NCI-H2171 treated with DMSO at 0.1 percent for 48 hours (cell line): ENCODE measurements at regions not wholly inside any gene's neighbourhood (a gene's known extent, or its start where the extent isn't known, plus 50 kb on each side); places are given as distances from the start of the nearest gene placed in this dataset.

Experiments
- DNase-seq: peaks from one replicate; lab custom pipeline; 2025; lab: John Stamatoyannopoulos, UW

DNA sequence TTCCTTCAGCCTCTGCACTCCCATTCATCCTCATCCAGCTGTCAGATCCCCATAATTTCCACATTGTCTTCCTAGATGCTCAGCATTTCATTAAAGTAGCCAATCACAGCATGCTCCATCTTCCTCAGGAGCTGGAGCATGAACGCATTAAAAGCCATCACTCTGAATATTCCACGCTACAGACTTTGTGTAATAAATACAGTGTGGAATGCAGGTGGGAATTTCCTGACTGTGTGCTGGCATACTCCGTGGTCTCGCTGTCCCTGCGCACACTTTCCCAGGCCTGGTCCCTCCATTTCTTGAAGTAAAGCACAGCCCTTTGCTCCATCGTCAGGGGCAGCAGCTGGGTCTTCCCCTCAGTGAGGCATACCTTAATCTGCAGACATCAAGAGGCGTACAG, 123.7 kb upstream of the NCK2 start:
- no peak for DNase-seq

GRCh38 chr2:105618351-105618659, 126.4 kb upstream of the NCK2 start:
- no peak for DNase-seq

GRCh38 chr2:105617631-105618350, 126.9 kb upstream of the NCK2 start:
- no peak for DNase-seq

DNA sequence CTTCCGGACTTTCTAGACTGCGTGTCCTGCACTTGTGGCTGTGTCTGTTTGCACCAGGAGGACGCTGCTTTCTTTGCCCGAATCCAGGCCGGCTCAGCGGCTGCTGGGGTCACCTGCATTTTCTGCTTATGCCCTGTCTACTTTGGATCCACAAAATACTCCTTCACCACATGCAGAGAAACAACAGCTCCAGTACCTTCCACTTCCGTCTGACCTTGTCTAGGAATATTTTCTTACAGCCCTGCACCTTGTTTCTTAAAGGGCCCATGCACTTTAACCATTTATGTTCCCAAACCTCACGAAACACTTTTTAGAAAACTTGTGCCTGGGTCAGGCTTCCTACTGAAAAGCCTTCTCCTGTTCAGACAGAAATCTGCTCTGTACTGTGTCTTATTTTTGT, 129.4 kb upstream of the NCK2 start:
- DNase-seq, result no peak

- DNase-seq, result no peak
Measured at GRCh38 chr2:105611811-105612424, 132.8 kb upstream of the NCK2 start.

DNA sequence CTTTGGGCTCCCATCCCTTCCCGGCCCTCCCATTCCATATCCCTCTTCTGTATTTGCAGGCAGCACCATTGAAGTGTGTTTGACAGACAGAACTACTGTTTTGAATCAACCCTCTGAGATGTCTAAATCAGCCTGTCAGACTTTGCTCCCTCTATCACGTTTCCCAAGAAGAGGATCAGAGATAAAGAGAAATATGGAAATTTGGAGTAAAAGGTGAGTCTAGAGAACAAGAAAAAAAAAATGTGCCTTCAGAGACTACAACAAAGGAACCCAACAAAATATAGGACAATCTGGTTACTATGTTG, 133.4 kb upstream of the NCK2 start:
- DNase-seq, result no peak

DNA sequence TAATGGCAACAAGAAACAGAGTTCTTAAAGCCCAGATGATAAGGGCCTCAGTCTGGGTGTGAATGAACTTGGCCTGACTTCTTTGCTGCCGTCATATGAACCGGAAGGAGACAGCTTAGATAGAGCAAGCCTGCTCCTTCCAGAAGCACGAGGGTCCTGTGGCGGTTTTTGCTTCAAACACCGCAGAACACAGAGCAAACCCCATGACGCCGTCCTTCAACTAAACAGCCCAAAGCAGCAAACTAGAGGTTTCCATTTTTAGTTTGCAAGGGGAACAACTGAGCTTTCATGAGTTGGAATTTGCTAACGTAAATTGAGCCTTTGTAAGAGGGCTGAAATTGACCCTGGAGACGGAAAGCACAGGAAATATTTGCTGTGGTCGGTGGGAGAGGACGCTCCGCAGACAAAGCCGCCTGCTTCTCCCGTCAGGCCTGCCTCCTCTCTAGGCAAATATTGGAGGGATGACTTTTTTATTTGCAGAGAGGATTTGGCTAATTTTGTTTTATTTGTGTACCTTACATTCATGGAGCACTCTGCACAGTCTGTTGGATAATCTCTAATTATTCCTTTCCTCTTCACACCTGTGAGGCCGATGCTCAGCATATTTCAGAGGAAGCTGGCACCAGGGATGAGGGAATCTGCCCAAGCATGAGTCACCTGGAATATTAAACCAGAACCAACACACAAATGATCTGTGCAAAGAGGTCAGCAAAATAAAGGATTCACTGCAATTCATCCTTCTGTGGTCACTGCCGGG, 134.0 kb upstream of the NCK2 start:
- DNase-seq, result no peak

DNA sequence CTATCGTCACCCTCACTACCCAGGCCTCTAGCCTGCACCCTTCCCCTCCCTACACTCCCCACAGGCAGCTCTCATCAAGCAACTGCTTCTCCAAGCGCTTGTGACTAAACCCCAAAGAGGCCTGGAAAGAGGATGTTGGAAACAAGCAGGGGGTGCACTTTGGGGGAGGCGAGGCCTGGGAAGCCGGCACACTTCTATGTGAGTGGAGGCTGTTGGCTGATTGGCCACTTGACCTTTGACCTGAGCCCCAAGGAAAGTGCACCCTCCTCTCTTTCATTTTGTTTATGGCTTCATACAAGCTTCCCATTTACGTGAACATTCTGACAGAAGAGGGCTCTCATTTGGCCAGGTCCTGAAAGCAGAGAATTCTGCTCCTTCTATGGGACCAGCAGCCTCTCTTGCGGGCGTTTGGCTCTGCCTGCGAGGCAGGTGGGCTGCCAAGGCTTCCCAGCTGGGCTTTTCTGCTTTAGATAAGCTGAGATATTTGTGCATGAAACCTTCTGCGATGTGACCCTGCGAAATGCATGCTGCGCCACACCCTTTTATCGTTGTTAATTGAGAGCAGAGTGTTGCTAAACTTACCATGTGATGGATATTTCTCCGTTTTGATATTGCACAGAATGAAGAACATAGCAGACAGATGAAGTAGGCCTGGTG, 134.8 kb upstream of the NCK2 start:
- no peak for DNase-seq

- no peak for DNase-seq
Measured at GRCh38 chr2:105607920-105608504, 136.7 kb upstream of the NCK2 start.

DNA sequence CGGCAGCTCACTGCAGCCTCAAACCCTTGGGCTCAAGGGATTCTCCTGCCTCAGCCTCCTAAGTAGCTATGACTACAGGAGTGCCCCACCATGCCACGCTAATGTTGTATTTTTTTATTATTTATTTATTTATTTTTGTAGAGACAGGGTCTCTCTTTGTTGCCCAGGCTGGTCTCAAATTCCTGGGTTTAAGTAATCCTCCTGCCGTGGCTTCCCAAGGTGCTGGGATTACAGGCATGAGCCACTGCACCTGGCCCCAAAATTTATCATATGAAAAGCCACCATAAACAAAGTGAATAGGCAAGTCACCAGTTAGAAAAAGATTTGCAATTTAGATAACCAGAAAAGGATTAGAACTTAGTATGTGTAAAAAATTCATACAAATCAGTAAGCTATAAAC, 138.6 kb upstream of the NCK2 start:
- no peak for DNase-seq

GRCh38 chr2:105604938-105605337, 139.8 kb upstream of the NCK2 start:
- DNase-seq, result no peak

DNA sequence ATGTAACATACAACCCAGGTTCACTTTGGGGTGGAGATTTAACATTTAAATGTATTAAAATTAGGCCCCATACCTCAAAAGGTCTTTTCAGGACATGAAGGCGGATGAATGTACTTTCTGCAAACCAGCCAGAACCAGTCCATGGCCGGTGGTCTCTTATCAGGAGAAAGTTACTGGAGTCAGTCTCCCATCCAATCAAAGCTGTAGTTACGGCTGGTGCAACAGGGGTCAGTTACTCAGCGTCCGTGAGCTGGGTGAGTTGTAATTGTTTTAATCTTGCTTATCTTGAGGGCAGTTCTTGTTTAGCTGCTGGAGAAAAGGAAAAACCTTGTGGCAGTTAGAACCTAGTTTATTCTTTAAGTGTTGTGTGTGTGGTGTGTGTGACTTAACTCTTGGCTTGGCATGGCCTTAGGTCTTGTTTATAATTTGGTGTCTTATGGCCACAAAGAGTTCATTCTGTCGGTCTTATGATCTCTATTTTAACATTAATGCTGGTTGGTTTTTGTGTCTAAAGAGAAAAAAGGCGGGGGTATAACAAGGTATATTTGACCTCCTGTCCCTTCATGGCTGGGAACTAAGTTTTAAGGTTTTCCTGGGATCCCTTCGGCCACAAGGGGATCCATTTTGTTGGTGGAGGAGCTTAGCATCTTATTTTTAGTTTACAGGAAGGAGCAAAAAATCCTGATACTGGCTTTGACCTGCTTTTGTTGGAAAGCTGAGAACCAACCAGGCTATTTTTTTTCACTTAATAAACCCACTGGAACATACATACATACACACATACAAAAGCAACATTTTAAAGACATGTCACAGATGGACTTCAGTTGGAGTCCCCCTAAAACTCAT, 143.5 kb upstream of the NCK2 start:
- no peak for DNase-seq

DNA sequence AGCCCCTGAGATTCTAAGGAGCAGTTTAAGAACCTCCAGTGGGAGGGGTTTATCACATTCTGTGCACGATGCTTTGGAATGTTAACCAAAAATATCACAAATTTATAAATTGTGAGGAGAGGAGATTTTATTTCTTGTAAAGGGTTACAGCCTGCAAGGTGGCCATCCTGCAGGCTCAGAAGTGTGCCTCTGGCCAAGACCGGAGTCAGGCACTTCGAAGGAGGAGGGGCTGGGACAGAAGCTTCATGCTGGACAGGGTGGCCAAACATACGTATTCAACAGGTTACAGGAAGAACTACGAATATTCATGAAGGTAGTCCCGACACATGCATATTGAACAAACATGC, 144.1 kb upstream of the NCK2 start:
- no peak for DNase-seq

- DNase-seq, result no peak
Measured at GRCh38 chr2:105600037-105600442, 144.7 kb upstream of the NCK2 start.

GRCh38 chr2:105598829-105599698, 145.6 kb upstream of the NCK2 start:
- DNase-seq, result peak; percentile 78

- peak; percentile 59 for DNase-seq
Measured at GRCh38 chr2:105597806-105598803, 146.6 kb upstream of the NCK2 start.

GRCh38 chr2:105597011-105597805, 147.5 kb upstream of the NCK2 start:
- DNase-seq, result peak; percentile 51

DNA sequence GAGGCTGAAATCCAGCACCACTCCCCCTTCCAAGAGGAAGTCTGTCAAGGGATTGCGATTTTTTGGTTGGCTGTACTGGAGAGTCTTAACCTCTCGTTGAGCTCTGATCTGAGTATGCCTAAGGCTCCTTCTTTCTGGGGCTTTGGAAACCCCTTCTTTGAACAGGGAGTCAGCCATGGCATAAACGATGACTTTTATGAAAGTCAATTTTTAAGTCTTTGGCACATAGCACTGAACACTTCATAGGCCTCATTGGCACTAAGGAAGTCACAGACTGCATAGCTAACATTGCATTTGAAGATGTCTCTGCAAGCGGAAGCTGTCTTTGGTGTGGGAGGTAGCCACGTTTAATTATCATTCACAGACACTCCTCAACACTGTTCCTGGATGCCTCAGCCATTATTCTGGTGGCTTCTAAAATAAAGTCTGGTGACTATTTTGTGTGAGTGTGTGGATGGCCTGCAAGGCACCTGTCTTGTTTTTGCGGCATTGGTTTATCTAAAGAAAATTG, 148.2 kb upstream of the NCK2 start:
- no peak for DNase-seq

GRCh38 chr2:105595536-105595935, 149.2 kb upstream of the NCK2 start:
- DNase-seq, result no peak
